ENCODE measurements at regions not wholly inside any gene's neighbourhood (a gene's known extent, or its start where the extent isn't known, plus 50 kb on each side); places are given as distances from the start of the nearest gene placed in this dataset.

DNA sequence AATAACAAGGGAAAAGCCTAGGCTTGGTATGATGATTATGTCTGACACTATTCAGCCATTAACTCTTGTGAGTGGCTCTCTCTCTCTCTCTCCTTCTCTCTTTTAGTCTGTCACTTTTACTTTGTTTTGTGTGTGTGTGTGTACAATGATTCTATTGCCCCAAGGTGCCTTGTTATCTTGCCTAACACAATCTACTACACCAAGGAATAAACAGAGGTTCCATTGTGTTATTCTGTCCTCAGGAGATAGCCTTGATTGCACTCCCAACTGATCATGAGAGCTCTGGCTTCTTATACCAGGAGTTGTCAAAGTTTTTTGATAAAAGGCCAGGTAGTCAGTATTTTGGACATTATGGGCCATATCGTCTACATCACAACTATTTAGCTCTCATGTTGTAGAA is 123.4 kb upstream of the CALCR start:
- TF ChIP-seq, protein P1, sequence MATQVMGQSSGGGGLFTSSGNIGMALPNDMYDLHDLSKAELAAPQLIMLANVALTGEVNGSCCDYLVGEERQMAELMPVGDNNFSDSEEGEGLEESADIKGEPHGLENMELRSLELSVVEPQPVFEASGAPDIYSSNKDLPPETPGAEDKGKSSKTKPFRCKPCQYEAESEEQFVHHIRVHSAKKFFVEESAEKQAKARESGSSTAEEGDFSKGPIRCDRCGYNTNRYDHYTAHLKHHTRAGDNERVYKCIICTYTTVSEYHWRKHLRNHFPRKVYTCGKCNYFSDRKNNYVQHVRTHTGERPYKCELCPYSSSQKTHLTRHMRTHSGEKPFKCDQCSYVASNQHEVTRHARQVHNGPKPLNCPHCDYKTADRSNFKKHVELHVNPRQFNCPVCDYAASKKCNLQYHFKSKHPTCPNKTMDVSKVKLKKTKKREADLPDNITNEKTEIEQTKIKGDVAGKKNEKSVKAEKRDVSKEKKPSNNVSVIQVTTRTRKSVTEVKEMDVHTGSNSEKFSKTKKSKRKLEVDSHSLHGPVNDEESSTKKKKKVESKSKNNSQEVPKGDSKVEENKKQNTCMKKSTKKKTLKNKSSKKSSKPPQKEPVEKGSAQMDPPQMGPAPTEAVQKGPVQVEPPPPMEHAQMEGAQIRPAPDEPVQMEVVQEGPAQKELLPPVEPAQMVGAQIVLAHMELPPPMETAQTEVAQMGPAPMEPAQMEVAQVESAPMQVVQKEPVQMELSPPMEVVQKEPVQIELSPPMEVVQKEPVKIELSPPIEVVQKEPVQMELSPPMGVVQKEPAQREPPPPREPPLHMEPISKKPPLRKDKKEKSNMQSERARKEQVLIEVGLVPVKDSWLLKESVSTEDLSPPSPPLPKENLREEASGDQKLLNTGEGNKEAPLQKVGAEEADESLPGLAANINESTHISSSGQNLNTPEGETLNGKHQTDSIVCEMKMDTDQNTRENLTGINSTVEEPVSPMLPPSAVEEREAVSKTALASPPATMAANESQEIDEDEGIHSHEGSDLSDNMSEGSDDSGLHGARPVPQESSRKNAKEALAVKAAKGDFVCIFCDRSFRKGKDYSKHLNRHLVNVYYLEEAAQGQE (IDR thresholded peaks at IDR 0.05; ENCODE audit: insufficient replicate concordance, low read depth) = no peak
- TF ChIP-seq, protein P2, sequence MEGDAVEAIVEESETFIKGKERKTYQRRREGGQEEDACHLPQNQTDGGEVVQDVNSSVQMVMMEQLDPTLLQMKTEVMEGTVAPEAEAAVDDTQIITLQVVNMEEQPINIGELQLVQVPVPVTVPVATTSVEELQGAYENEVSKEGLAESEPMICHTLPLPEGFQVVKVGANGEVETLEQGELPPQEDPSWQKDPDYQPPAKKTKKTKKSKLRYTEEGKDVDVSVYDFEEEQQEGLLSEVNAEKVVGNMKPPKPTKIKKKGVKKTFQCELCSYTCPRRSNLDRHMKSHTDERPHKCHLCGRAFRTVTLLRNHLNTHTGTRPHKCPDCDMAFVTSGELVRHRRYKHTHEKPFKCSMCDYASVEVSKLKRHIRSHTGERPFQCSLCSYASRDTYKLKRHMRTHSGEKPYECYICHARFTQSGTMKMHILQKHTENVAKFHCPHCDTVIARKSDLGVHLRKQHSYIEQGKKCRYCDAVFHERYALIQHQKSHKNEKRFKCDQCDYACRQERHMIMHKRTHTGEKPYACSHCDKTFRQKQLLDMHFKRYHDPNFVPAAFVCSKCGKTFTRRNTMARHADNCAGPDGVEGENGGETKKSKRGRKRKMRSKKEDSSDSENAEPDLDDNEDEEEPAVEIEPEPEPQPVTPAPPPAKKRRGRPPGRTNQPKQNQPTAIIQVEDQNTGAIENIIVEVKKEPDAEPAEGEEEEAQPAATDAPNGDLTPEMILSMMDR (IDR thresholded peaks at IDR 0.05; ENCODE audit: insufficient read depth, low read length) = no peak
- TF ChIP-seq SPI1 (IDR thresholded peaks at IDR 0.05; ENCODE audit: borderline replicate concordance, low read depth) = no peak
- TF ChIP-seq POLR2AphosphoS5 (IDR thresholded peaks at IDR 0.05; ENCODE audit: low read depth) = no peak
- no peak for TF ChIP-seq GABPA (IDR thresholded peaks at IDR 0.05; ENCODE audit: low read depth)

Data from HL-60 (cell line).